A549 (cell line): ENCODE measurements at regions not wholly inside any gene's neighbourhood (a gene's known extent, or its start where the extent isn't known, plus 50 kb on each side); places are given as distances from the start of the nearest gene placed in this dataset.

Experiments used
- CHD4 ChIP-seq: fragments of 200-600 bp; sonication (generic); IDR thresholded peaks from 2 replicates; pipeline ENCODE4 v1.6.1; 2016; ENCODE audit warnings: antibody characterized with exemption, mild to moderate bottlenecking, borderline replicate concordance
- EP300 ChIP-seq, 2 experiments: fragments of >200 bp; sonication (Bioruptor Twin); formaldehyde crosslinking; IDR thresholded peaks; 2 replicates in 1 of 2; 3 replicates in 1 of 2; pipeline ENCODE4 v1.6.1; 2016 to 2017
- HOXB13 ChIP-seq: fragments of 250-450 bp; sonication (Bioruptor Pico); IDR thresholded peaks from 2 replicates; pipeline ENCODE4 v1.5.0; 2020; ENCODE audit warnings: low read depth, mild to moderate bottlenecking, moderate library complexity
- RFX5 ChIP-seq: fragments of 450-650 bp; IDR thresholded peaks from 2 replicates; pipeline ENCODE4 v1.7.1; 2014; ENCODE audit warnings: antibody characterized with exemption, mild to moderate bottlenecking, moderate library complexity
- TF ChIP-seq, protein P1 (sequence below): fragments of >200 bp; sonication (Bioruptor Twin); formaldehyde crosslinking; IDR thresholded peaks from 3 replicates; pipeline ENCODE4 v1.5.1; 2016

DNA sequence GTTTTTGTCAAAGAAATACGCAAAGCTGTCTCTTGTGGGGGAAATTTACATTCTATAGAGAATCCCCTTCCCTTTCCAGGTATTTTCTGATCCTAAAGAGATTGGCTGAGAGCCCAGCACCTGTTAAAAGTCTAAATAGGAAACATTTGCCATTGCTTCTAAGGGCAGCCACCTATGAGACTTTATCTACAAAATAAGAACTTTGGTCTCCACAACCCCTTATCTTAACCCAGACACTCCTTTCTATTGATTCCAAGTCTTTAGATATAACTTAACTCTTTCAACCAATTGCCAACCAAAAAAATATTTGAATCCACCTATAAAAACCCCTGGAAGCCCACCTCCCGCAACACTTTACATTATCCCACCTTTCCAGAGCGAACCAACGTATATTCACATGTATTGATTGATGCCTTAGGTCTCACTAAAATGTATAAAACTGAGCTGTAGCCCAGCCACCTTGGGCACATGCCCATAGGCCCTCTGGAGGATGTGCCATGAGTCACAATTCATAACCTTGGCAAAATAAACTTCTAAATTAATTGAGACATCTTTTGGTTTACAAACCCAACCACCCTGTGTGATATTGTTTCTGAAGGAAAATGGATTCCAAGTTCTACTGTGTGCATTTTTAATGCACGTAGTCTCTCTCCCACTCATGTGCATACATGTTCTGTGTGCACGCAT, 211.4 kb downstream of the GAS1 start:
- no peak for TF ChIP-seq CHD4
- TF ChIP-seq RFX5, result no peak
- no peak for TF ChIP-seq HOXB13 (CRISPR knock-in tag)
- no peak for TF ChIP-seq EP300 (IDR thresholded peaks at IDR 0.05)
- TF ChIP-seq, protein P1, sequence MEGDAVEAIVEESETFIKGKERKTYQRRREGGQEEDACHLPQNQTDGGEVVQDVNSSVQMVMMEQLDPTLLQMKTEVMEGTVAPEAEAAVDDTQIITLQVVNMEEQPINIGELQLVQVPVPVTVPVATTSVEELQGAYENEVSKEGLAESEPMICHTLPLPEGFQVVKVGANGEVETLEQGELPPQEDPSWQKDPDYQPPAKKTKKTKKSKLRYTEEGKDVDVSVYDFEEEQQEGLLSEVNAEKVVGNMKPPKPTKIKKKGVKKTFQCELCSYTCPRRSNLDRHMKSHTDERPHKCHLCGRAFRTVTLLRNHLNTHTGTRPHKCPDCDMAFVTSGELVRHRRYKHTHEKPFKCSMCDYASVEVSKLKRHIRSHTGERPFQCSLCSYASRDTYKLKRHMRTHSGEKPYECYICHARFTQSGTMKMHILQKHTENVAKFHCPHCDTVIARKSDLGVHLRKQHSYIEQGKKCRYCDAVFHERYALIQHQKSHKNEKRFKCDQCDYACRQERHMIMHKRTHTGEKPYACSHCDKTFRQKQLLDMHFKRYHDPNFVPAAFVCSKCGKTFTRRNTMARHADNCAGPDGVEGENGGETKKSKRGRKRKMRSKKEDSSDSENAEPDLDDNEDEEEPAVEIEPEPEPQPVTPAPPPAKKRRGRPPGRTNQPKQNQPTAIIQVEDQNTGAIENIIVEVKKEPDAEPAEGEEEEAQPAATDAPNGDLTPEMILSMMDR, result no peak
